DOHH2 (cell line): ENCODE measurements at regions not wholly inside any gene's neighbourhood (a gene's known extent, or its start where the extent isn't known, plus 50 kb on each side); places are given as distances from the start of the nearest gene placed in this dataset.

ENCODE experiments used
- EZH2phosphoT487 ChIP-seq: fragments of 200-600 bp; sonication (generic); IDR thresholded peaks from 2 replicates; pipeline ENCODE4 v1.6.1; 2017; ENCODE audit warnings: borderline replicate concordance, mild to moderate bottlenecking, antibody characterized with exemption, low read length, moderate library complexity, mixed read lengths
- TF ChIP-seq, protein P1 (sequence below): fragments of 200-600 bp; sonication (generic); IDR thresholded peaks from one replicate; pipeline ENCODE4 v1.5.1; 2014; ENCODE audit warnings: antibody characterized with exemption, mild to moderate bottlenecking, low read depth, low read length; ENCODE audit not compliant: poor library complexity, severe bottlenecking

DNA sequence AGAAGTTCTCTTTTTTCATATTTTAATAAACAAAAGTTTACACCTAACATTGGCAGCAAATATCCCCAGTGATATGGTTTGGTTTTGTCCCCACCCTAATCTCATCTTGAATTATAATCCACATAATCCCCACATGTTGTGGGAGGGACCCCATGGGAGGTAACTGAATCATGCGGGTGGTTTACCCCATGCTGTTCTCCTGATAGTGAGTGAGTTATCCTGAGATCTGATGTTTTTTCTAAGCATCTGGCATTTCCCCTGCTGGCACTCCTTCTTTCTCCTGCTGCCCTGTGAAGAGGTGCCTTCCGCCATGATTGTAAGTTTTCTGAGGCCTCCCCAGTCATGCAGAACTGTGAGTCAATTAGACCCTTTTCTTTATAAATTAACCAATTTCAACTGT lies 214.7 kb downstream of the SLITRK1 start:
- TF ChIP-seq, protein P1, sequence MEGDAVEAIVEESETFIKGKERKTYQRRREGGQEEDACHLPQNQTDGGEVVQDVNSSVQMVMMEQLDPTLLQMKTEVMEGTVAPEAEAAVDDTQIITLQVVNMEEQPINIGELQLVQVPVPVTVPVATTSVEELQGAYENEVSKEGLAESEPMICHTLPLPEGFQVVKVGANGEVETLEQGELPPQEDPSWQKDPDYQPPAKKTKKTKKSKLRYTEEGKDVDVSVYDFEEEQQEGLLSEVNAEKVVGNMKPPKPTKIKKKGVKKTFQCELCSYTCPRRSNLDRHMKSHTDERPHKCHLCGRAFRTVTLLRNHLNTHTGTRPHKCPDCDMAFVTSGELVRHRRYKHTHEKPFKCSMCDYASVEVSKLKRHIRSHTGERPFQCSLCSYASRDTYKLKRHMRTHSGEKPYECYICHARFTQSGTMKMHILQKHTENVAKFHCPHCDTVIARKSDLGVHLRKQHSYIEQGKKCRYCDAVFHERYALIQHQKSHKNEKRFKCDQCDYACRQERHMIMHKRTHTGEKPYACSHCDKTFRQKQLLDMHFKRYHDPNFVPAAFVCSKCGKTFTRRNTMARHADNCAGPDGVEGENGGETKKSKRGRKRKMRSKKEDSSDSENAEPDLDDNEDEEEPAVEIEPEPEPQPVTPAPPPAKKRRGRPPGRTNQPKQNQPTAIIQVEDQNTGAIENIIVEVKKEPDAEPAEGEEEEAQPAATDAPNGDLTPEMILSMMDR, result no peak
- no peak for TF ChIP-seq EZH2phosphoT487
